ENCODE measurements at regions not wholly inside any gene's neighbourhood (a gene's known extent, or its start where the extent isn't known, plus 50 kb on each side); places are given as distances from the start of the nearest gene placed in this dataset.

DNA sequence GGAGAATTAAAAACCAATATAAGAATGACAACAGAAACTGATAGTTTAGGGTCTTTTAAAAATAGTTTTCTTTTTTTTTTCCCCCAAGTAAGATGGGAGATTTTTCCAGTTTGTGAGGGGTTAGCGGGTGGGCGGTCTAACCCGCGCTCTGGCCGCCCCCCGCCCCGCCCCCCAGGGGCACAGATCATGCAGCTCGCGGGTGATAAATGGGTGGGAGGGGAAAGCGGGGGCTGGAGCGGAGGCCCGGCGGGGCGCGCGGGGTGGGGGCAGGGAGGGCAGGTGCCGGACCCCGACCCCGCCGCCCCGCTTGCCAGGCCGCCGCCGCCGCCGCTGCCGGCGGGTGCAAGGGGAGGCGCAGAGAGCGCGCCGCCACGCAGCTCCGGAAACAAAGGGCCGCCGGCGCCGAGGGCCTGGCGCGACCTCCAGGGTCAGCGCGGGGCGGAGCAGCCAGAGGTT is 60.1 kb upstream of the GSE1 start:
- Mint-ChIP-seq H3K27ac (ENCODE audit: low read depth) (peak overlapping the region; percentile 91), H3K4me3 (peak overlapping the region; percentile 85), H3K27me3 (no peaks in the 10 kb centered on the region), H3K9me3 (no peaks in the 10 kb centered on the region), H3K4me1 (peaks cover 35% of the 10 kb centered on the region), H3K36me3 (ENCODE audit: insufficient read depth) (peaks cover 43% of the 10 kb centered on the region)
- ATAC-seq (replicated peaks; ENCODE audit: extremely low read depth, poor library complexity, severe bottlenecking): no peak
- no peak for DNase-seq (ENCODE audit: low spot score in 2 of 2)

DNA sequence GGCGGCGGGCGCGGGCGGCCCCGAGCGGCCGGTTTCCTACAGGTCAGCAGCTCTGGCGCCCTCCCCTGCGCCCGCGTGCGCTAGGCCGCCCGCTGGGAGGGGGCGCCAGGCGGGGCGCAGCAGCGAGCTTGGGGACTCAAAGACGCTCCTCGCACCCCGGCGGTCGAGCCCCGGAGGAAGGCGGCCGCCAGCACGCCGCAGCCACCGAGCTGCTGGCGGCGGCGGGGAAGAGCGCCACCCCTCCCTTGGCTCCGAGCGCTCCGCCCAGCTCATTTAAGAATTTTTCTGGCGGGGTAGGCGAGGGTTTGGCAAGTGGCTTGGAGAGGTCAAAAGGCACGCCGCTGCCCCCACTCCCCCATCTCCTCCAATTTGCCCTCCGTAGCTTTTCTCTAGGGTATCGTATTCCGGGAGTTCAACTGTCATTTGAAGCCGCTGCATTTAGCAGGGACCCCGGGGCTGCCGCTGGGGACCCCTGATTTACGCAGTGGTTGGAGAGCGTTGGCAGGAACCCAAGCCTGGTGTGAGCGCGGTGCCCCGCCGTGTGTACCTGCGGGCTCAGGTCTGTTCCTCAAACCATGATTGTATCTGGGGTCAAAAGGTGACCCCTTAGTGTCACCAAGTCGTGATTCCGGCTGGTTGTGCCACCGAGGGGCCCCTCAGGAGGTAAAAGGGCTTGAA is 59.5 kb upstream of the GSE1 start:
- DNase-seq (ENCODE audit: low spot score in 2 of 2) (peak; percentile 37 to 50), ATAC-seq (replicated peaks; ENCODE audit: extremely low read depth, poor library complexity, severe bottlenecking) (peak; percentile 21)
- H3K36me3 Mint-ChIP-seq (ENCODE audit: insufficient read depth): peaks cover 43% of the 10 kb centered on the region
- no peaks in the 10 kb centered on the region for H3K9me3 Mint-ChIP-seq
- peaks cover 41% of the 10 kb centered on the region for H3K4me1 Mint-ChIP-seq
- H3K27me3 Mint-ChIP-seq: no peaks in the 10 kb centered on the region
- peak overlapping the region; percentile 97 for H3K27ac Mint-ChIP-seq (ENCODE audit: low read depth)
- peak overlapping the region; percentile 96 for H3K4me3 Mint-ChIP-seq

DNA sequence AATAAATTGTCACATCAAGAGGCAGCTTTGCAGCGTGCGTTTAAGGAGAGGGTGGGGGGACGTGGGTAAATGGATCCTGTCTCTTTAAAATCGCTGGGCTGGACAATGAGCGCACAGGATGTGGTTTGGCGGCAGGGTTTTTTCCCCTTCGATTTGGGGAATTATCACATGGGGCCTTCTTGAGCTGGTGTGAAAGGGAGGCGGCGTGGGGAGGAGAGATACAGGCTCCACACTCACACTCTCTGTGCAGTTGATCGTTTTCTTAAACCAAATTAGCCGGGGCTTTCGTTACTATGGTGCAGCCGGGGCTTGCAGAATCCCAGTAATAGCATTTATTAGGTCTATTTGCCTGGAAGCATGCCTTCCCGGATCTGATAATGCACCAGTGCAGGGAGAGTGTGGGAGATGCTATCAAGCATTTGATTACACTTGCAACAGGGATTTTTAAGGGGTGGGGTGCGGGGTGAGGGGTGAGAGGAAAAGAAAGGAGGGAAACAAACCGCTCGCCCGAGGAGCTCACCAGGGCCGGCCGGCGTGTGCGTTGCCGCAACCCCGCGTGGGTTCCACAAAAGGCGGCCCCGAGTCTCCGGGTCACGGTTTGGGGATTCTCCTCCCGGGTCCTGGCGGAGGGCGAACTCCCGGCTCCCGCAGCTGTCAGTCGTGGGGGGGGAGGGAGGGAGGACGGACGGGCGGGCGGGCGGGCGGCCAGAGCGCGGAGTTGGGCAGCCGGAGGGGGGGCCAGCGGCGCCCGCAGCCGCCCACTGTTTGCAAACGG is 58.8 kb upstream of the GSE1 start:
- Mint-ChIP-seq H3K9me3 (no peaks in the 10 kb centered on the region), H3K36me3 (ENCODE audit: insufficient read depth) (peaks cover 42% of the 10 kb centered on the region), H3K4me1 (peaks cover 48% of the 10 kb centered on the region), H3K27ac (ENCODE audit: low read depth) (peak overlapping the region; percentile 97), H3K4me3 (peak overlapping the region; percentile 96), H3K27me3 (no peaks in the 10 kb centered on the region)
- DNase-seq (ENCODE audit: low spot score in 2 of 2) (peak; percentile 39 to 79), ATAC-seq (replicated peaks; ENCODE audit: extremely low read depth, poor library complexity, severe bottlenecking) (peak; percentile 70)

- ATAC-seq (replicated peaks; ENCODE audit: extremely low read depth, poor library complexity, severe bottlenecking) (peak; percentile 30), DNase-seq (ENCODE audit: low spot score in 2 of 2) (peak; percentile 43 to 65)
- H3K36me3 Mint-ChIP-seq (ENCODE audit: insufficient read depth): peaks cover 42% of the 10 kb centered on the region
- H3K4me3 Mint-ChIP-seq: peak overlapping the region; percentile 96
- no peaks in the 10 kb centered on the region for H3K9me3 Mint-ChIP-seq
- H3K27me3 Mint-ChIP-seq: no peaks in the 10 kb centered on the region
- H3K4me1 Mint-ChIP-seq: peaks cover 50% of the 10 kb centered on the region
- H3K27ac Mint-ChIP-seq (ENCODE audit: low read depth): peak overlapping the region; percentile 97
Measured at GRCh38 chr16:85554889-85555718, 58.0 kb upstream of the GSE1 start.

DNA sequence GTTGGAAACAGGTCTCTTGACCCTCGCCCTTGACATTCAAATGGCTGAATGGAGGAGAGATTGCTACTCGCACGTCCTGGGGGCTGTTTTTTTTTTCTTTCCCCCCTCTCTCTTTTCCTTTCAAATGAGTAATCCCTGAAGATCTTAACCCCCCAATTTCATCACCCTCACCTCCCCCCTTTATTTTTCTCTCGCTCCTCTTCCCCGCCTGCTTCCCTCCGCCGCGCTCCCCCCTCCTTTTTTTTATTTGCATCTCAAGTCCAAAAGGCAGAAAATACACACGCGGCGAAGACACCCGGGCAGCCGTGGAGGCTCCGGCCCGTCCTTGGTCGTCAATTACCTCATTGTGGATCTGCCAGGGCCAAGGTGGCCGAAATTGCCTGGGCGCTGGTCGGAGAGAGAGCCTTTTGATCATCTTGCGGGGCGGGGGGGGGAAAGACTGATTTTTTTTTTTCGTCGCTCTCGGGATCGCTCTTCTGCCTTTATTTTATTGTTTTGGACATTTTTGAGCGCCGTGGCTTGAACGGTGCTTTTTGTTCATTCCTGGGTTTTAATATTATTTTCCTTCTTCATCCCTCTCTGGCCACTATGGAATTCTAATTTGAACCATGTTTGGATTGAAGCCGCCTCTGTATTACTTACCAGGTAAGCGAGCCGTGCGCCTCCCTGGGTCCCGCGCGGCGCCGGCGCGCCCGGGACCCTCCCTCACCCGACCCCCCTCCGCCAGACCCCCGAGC is 57.2 kb upstream of the GSE1 start:
- Mint-ChIP-seq H3K4me1 (peaks cover 57% of the 10 kb centered on the region), H3K9me3 (no peaks in the 10 kb centered on the region), H3K4me3 (peak overlapping the region; percentile 96), H3K27me3 (no peaks in the 10 kb centered on the region), H3K27ac (ENCODE audit: low read depth) (peak overlapping the region; percentile 97), H3K36me3 (ENCODE audit: insufficient read depth) (peaks cover 45% of the 10 kb centered on the region)
- ATAC-seq (replicated peaks; ENCODE audit: extremely low read depth, poor library complexity, severe bottlenecking): no peak
- DNase-seq (ENCODE audit: low spot score in 2 of 2): no peak

DNA sequence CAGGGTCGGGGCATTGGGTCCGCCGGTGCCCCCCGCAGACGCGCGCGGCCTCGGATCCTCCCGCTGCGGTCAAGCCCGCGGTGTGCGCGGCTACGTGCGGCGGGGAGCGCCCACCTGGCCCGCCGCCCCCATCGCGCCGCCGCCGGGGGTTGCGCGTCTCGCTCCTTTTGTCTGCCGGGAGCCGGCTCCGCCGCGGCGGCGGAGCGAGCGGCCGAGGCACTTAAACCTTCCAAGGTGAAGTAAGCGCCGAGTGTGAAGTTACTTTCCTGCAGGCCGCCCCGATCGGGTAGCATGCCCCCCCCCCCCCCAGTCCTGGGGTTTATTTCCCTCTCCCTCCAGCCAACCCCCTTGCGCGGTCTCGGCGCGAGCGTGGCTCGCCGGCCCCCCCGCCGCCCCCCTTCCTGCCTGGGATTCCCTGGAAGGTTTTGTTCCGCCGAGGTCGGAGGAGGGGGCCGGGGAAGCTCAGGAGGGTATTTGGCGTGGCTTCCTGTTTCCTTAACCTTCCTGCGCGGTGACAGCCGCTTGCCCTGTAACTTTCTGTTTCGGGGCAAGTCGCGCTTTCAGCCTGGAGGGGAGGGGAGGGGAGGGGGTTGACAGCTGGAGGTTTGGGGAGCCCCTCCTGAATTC is 56.6 kb upstream of the GSE1 start:
- Mint-ChIP-seq H3K27me3 (no peaks in the 10 kb centered on the region), H3K4me1 (peaks cover 59% of the 10 kb centered on the region), H3K36me3 (ENCODE audit: insufficient read depth) (peaks cover 47% of the 10 kb centered on the region), H3K4me3 (peak overlapping the region; percentile 96), H3K27ac (ENCODE audit: low read depth) (peak overlapping the region; percentile 97), H3K9me3 (no peaks in the 10 kb centered on the region)
- ATAC-seq (replicated peaks; ENCODE audit: extremely low read depth, poor library complexity, severe bottlenecking): peak; percentile 15
- no peak for DNase-seq (ENCODE audit: low spot score in 2 of 2)

- H3K36me3 Mint-ChIP-seq (ENCODE audit: insufficient read depth): peaks cover 44% of the 10 kb centered on the region
- H3K27ac Mint-ChIP-seq (ENCODE audit: low read depth): peak overlapping the region; percentile 97
- ATAC-seq (replicated peaks; ENCODE audit: extremely low read depth, poor library complexity, severe bottlenecking) (peak; percentile 9), DNase-seq (ENCODE audit: low spot score in 2 of 2) (no peak)
- peak overlapping the region; percentile 96 for H3K4me3 Mint-ChIP-seq
- peaks cover 62% of the 10 kb centered on the region for H3K4me1 Mint-ChIP-seq
- no peaks in the 10 kb centered on the region for H3K27me3 Mint-ChIP-seq
- H3K9me3 Mint-ChIP-seq: no peaks in the 10 kb centered on the region
Measured at GRCh38 chr16:85557083-85557970, 55.8 kb upstream of the GSE1 start.

GRCh38 chr16:85557971-85558657 is 55.0 kb upstream of the GSE1 start:
- Mint-ChIP-seq H3K4me3 (peak overlapping the region; percentile 96), H3K27ac (ENCODE audit: low read depth) (peak overlapping the region; percentile 97), H3K4me1 (peaks cover 64% of the 10 kb centered on the region), H3K9me3 (no peaks in the 10 kb centered on the region), H3K27me3 (no peaks in the 10 kb centered on the region), H3K36me3 (ENCODE audit: insufficient read depth) (peaks cover 44% of the 10 kb centered on the region)
- DNase-seq (ENCODE audit: low spot score in 2 of 2) (no peak), ATAC-seq (replicated peaks; ENCODE audit: extremely low read depth, poor library complexity, severe bottlenecking) (no peak)

DNA sequence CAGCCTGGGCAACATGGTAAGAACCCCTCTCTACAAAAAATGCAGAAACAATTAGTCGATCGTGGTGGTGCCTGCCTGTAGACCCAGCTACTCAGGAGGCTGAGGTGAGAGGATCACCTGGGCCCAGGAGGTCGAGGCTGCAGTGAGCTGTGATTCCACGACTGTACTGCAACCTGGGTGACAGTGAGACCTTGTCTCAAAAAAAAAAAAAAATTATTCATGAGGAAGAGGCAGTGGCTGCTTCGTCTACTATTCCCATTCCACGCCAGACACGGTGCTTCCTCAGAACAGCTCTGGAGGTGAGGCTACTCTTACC is 52.2 kb upstream of the GSE1 start:
- no peaks in the 10 kb centered on the region for H3K27me3 Mint-ChIP-seq
- no peak for ATAC-seq (replicated peaks; ENCODE audit: extremely low read depth, poor library complexity, severe bottlenecking)
- peaks cover 32% of the 10 kb centered on the region for H3K36me3 Mint-ChIP-seq (ENCODE audit: insufficient read depth)
- H3K27ac Mint-ChIP-seq (ENCODE audit: low read depth): peak overlapping the region; percentile 35
- H3K4me3 Mint-ChIP-seq: no peak overlapping the region
- no peak for DNase-seq (ENCODE audit: low spot score in 2 of 2)
- no peaks in the 10 kb centered on the region for H3K9me3 Mint-ChIP-seq
- H3K4me1 Mint-ChIP-seq: peaks cover 73% of the 10 kb centered on the region

GRCh38 chr16:85561248-85562092 is 51.7 kb upstream of the GSE1 start:
- no peaks in the 10 kb centered on the region for H3K9me3 Mint-ChIP-seq
- no peak for ATAC-seq (replicated peaks; ENCODE audit: extremely low read depth, poor library complexity, severe bottlenecking)
- H3K36me3 Mint-ChIP-seq (ENCODE audit: insufficient read depth): peaks cover 32% of the 10 kb centered on the region

More at GRCh38 chr16:85561248-85562092, 51.7 kb upstream of the GSE1 start:
- H3K4me1 Mint-ChIP-seq: peaks cover 76% of the 10 kb centered on the region
- peak overlapping the region; percentile 35 for H3K27ac Mint-ChIP-seq (ENCODE audit: low read depth)
- H3K27me3 Mint-ChIP-seq: no peaks in the 10 kb centered on the region
- DNase-seq (ENCODE audit: low spot score in 2 of 2): no peak
- no peak overlapping the region for H3K4me3 Mint-ChIP-seq

Measured in central memory CD8-positive, alpha-beta T cell (primary cell).